Esophagus muscularis mucosa (tissue), 3 donors: ENCODE measurements at regions not wholly inside any gene's neighbourhood (a gene's known extent, or its start where the extent isn't known, plus 50 kb on each side); places are given as distances from the start of the nearest gene placed in this dataset.

Experiments
- CTCF ChIP-seq, 3 experiments: fragments of 200-600 bp in 2 of 3; fragments of 450-650 bp in 1 of 3; sonication (generic) in 2 of 3; IDR thresholded peaks; one replicate each; pipeline ENCODE4 v1.5.1; 2017 to 2019; ENCODE audit warnings: antibody characterized with exemption in 3 of 3, mild to moderate bottlenecking in 2 of 3, moderate library complexity in 1 of 3
- POLR2A ChIP-seq: fragments of 450-650 bp; IDR thresholded peaks from one replicate; pipeline ENCODE4 v1.6.1; 2017; ENCODE audit warnings: antibody characterized with exemption, moderate library complexity, mild to moderate bottlenecking, low read depth

GRCh38 chr10:128964100-128964403 lies 503.0 kb upstream of the MGMT start:
- TF ChIP-seq CTCF (IDR thresholded peaks at IDR 0.05) (no peak), POLR2A (no peak)
